Mesodermal cell (in vitro differentiated cells): ENCODE measurements at regions not wholly inside any gene's neighbourhood (a gene's known extent, or its start where the extent isn't known, plus 50 kb on each side); places are given as distances from the start of the nearest gene placed in this dataset.

Source experiments
- H3K27ac ChIP-seq: 2 replicates; pipeline ENCODE4 v1.7.0; 2013; ENCODE audit warnings: mild to moderate bottlenecking, low read depth, low read length, moderate library complexity; ENCODE audit not compliant: severe bottlenecking
- H3K36me3 ChIP-seq: 2 replicates; pipeline ENCODE4 v1.7.1; 2013; ENCODE audit warnings: mild to moderate bottlenecking, low read length, moderate library complexity; ENCODE audit not compliant: control insufficient read depth, insufficient read depth
- H3K4me1 ChIP-seq: one replicate; pipeline ENCODE4 v1.7.1; 2013; ENCODE audit warnings: mild to moderate bottlenecking, low read length; ENCODE audit not compliant: insufficient read depth, control insufficient read depth, poor library complexity, severe bottlenecking
- H3K4me3 ChIP-seq: 2 replicates; pipeline ENCODE4 v1.7.0; 2013; ENCODE audit warnings: low read length, control low read depth, mild to moderate bottlenecking; ENCODE audit not compliant: insufficient read depth, poor library complexity, severe bottlenecking; ENCODE audit errors: extremely low read depth
- H3K9me3 ChIP-seq: 2 replicates; pipeline ENCODE4 v1.7.1; 2013; ENCODE audit warnings: mild to moderate bottlenecking, low read length, moderate library complexity; ENCODE audit not compliant: control insufficient read depth
- WGBS, 2 experiments: methylation state at CpG; one replicate each; pipeline ENCODE4 v1.1.5; 2013; ENCODE audit warnings: missing lambda C conversion rate in 2 of 2; ENCODE audit not compliant: insufficient coverage in 2 of 2; 5-methylcytosine and 5-hydroxymethylcytosine counted together

GRCh38 chr9:29039258-29039657 lies 1466.0 kb upstream of the C9orf72 start:
- Histone ChIP-seq H3K27ac (no peak overlapping the region), H3K4me1 (no peaks in the 10 kb centered on the region), H3K9me3 (no peaks in the 10 kb centered on the region), H3K4me3 (no peak overlapping the region), H3K36me3 (no peaks in the 10 kb centered on the region)
- WGBS, 2 experiments, result 88% methylated on average over 2 of the region's 2 CpGs

GRCh38 chr9:29043072-29043471 lies 1469.8 kb upstream of the C9orf72 start:
- Histone ChIP-seq H3K27ac (no peak overlapping the region), H3K9me3 (no peaks in the 10 kb centered on the region), H3K4me1 (no peaks in the 10 kb centered on the region), H3K4me3 (no peak overlapping the region), H3K36me3 (no peaks in the 10 kb centered on the region)
- no CpG with 5 or more reads among the region's 1 CpG for WGBS, 2 experiments

GRCh38 chr9:29044959-29045358 lies 1471.7 kb upstream of the C9orf72 start:
- no peaks in the 10 kb centered on the region for H3K4me1 ChIP-seq
- H3K27ac ChIP-seq, result no peak overlapping the region
- H3K36me3 ChIP-seq, result no peaks in the 10 kb centered on the region
- no peak overlapping the region for H3K4me3 ChIP-seq
- no CpG with 5 or more reads among the region's 2 CpGs for WGBS, 2 experiments
- no peaks in the 10 kb centered on the region for H3K9me3 ChIP-seq

DNA sequence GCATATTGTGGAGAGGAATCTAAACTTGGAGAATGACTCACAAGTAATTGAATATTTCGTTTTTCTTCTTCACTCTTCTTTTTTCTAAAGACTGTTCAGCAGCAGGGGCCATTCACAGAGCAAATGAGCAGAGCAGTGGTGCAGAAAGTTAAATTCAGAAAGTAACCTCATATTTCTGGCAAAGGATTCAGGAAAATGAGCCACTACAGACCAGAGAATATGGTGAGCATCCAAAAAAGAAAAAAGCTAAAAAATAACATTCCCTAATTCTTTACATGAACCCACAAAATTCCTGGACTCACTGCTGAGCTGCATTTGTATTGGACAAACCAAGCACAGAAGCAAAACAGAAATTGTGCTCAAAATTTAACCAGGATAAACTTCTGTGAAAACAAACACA lies 1486.8 kb upstream of the C9orf72 start:
- H3K4me3 ChIP-seq, result no peak overlapping the region
- no peaks in the 10 kb centered on the region for H3K9me3 ChIP-seq
- no peaks in the 10 kb centered on the region for H3K4me1 ChIP-seq
- H3K36me3 ChIP-seq, result no peaks in the 10 kb centered on the region
- WGBS, 2 experiments, result no CpG with 5 or more reads among the region's 1 CpG
- no peak overlapping the region for H3K27ac ChIP-seq

DNA sequence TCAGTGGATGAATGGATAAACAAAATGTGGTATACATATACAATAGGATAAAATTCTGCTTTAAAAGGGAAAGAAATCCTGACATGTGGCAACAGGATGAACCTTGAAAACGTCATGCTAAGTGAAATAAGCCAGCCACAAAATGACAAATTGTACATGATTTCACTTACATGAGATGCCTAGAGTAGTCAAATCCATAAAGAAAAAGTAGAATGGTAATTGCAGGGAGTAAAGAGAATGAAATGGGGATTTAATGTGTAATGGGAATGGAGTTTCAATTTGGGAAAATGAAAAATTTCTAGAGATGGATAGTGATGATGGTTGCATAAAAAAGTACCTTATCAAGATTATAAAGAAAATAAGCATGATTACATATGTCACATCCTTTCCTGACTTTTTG lies 1489.2 kb upstream of the C9orf72 start:
- Histone ChIP-seq H3K27ac (no peak overlapping the region), H3K4me3 (no peak overlapping the region), H3K4me1 (no peaks in the 10 kb centered on the region), H3K36me3 (no peaks in the 10 kb centered on the region), H3K9me3 (no peaks in the 10 kb centered on the region)
- WGBS, 2 experiments, result no CpG with 5 or more reads among the region's 1 CpG

DNA sequence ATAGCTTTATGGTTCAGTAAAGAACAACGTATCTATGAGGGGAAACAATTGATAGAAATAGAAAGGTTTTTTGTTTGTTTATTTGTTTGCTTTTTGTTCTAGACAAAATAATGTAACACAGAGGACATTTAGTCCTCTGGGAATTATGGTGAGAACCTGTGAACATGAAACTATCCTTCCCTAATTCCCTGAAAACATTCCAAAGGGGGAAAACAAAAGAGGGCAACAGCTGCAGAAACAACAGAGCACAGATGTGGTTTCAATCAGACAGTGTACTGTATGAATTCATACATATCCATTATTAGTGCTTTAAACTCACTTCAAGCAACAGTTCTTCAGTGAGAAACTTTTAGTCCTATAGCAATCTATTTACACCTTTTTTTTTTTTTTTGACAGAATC lies 1489.8 kb upstream of the C9orf72 start:
- H3K4me1 ChIP-seq, result no peaks in the 10 kb centered on the region
- H3K9me3 ChIP-seq, result no peaks in the 10 kb centered on the region
- no peak overlapping the region for H3K4me3 ChIP-seq
- H3K36me3 ChIP-seq, result no peaks in the 10 kb centered on the region
- H3K27ac ChIP-seq, result no peak overlapping the region
- WGBS, 2 experiments, result no CpG with 5 or more reads among the region's 1 CpG

GRCh38 chr9:29066141-29066640 lies 1492.9 kb upstream of the C9orf72 start:
- Histone ChIP-seq H3K4me3 (no peak overlapping the region), H3K9me3 (no peaks in the 10 kb centered on the region), H3K36me3 (no peaks in the 10 kb centered on the region), H3K27ac (no peak overlapping the region), H3K4me1 (no peaks in the 10 kb centered on the region)
- 86% methylated on average over 2 of the region's 3 CpGs; no CpG with 5 or more reads in 1 of the 2 experiments for WGBS, 2 experiments

- H3K9me3 ChIP-seq, result no peaks in the 10 kb centered on the region
- H3K4me3 ChIP-seq, result no peak overlapping the region
- no peaks in the 10 kb centered on the region for H3K4me1 ChIP-seq
- H3K27ac ChIP-seq, result no peak overlapping the region
- no CpG with 5 or more reads among the region's 2 CpGs for WGBS, 2 experiments
- H3K36me3 ChIP-seq, result no peaks in the 10 kb centered on the region
These were observed 1495.2 kb upstream of the C9orf72 start for GRCh38 chr9:29068461-29068860.

- Histone ChIP-seq H3K27ac (no peak overlapping the region), H3K4me1 (no peaks in the 10 kb centered on the region), H3K9me3 (no peaks in the 10 kb centered on the region), H3K36me3 (no peaks in the 10 kb centered on the region), H3K4me3 (no peak overlapping the region)
These were observed 1496.1 kb upstream of the C9orf72 start for GRCh38 chr9:29069376-29069775.

- H3K4me1 ChIP-seq, result no peaks in the 10 kb centered on the region
- H3K27ac ChIP-seq, result no peak overlapping the region
- no peaks in the 10 kb centered on the region for H3K9me3 ChIP-seq
- WGBS, 2 experiments, result 100% methylated on average over 1 of the region's 3 CpGs; no CpG with 5 or more reads in 1 of the 2 experiments
- no peaks in the 10 kb centered on the region for H3K36me3 ChIP-seq
- no peak overlapping the region for H3K4me3 ChIP-seq
These were observed 1504.9 kb upstream of the C9orf72 start for GRCh38 chr9:29078063-29078666.

GRCh38 chr9:29100762-29101161 lies 1527.5 kb upstream of the C9orf72 start:
- WGBS, 2 experiments, result no CpG with 5 or more reads among the region's 2 CpGs
- Histone ChIP-seq H3K27ac (no peak overlapping the region), H3K9me3 (no peaks in the 10 kb centered on the region), H3K4me1 (no peaks in the 10 kb centered on the region), H3K4me3 (no peak overlapping the region), H3K36me3 (no peaks in the 10 kb centered on the region)
